HG03064 (cell line): ENCODE measurements at regions not wholly inside any gene's neighbourhood (a gene's known extent, or its start where the extent isn't known, plus 50 kb on each side); places are given as distances from the start of the nearest gene placed in this dataset.

Source experiments
- ATAC-seq: cut with Tn5 transposase; IDR thresholded peaks from one replicate; pipeline ENCODE4 v1.9.1; 2021; ENCODE audit warnings: low read depth; ENCODE audit not compliant: unreplicated experiment

DNA sequence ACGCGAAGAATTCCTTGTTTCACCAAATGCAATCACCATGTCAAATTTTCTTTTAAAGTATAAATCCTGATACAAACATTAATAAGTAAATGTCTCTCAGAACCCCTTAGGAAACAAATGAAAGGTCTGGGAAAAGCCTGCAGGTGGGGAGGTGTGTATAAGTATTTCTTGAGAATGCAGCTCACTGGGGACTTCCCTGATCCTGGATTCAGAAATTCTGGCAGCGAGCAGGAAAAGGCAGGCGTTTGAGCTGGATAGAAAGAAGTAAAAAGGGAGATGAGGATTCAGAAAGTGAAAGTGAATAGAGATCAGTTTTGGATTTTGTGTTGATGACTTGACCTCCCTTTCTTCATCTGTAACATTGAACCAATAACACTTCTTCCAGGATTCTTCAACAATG, 68.3 kb upstream of the CTSC start:
- ATAC-seq: no peak

- ATAC-seq: no peak
Measured at GRCh38 chr11:88404932-88405710, 67.6 kb upstream of the CTSC start.

GRCh38 chr11:88404391-88404790, 66.9 kb upstream of the CTSC start:
- no peak for ATAC-seq

GRCh38 chr11:88402784-88403183, 65.2 kb upstream of the CTSC start:
- ATAC-seq: no peak

GRCh38 chr11:88402192-88402715, 64.7 kb upstream of the CTSC start:
- ATAC-seq: no peak

- ATAC-seq: no peak
Measured at GRCh38 chr11:88398791-88399570, 61.4 kb upstream of the CTSC start.

DNA sequence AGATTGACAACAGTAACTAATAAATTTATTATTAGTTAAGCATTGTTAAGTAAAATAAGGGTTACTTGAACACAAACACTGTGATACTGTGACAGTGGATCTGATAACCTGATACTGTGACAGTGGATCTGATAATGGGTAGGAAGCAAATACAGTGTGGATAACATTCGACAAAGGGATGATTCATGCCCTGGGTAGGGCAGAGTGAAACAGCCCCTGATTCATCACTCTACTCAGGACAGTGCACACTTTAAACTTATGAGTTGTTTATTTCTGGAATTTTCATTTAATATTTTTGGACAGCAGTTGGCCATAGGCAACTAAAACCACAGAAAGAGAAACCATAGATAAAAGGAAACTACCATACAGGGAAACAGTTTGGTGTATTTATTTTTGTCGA, 60.8 kb upstream of the CTSC start:
- no peak for ATAC-seq

- no peak for ATAC-seq
Measured at GRCh38 chr11:88390254-88390653, 52.7 kb upstream of the CTSC start.

- no peak for ATAC-seq
Measured at GRCh38 chr11:88387957-88388356, 50.4 kb upstream of the CTSC start.
